Skeletal muscle satellite cell (primary cell): ENCODE measurements at regions not wholly inside any gene's neighbourhood (a gene's known extent, or its start where the extent isn't known, plus 50 kb on each side); places are given as distances from the start of the nearest gene placed in this dataset.

ENCODE experiments used
- H3K27me3 ChIP-seq: 2 replicates; pipeline ENCODE4 v1.7.0; 2013; ENCODE audit warnings: low read length; ENCODE audit not compliant: control insufficient read depth, insufficient read depth
- H3K36me3 ChIP-seq: 2 replicates; pipeline ENCODE4 v1.7.0; 2013; ENCODE audit warnings: mild to moderate bottlenecking, control low read depth, low read length; ENCODE audit not compliant: insufficient read depth
- H3K4me1 ChIP-seq: 2 replicates; pipeline ENCODE4 v1.7.0; 2013; ENCODE audit warnings: low read length; ENCODE audit not compliant: control insufficient read depth, insufficient read depth
- H3K4me2 ChIP-seq: 2 replicates; pipeline ENCODE4 v1.7.0; 2013; ENCODE audit warnings: mild to moderate bottlenecking, low read length
- H3K4me3 ChIP-seq: 2 replicates; pipeline ENCODE4 v1.7.0; 2013; ENCODE audit warnings: low read length
- H3K9ac ChIP-seq: 2 replicates; pipeline ENCODE4 v1.7.0; 2013; ENCODE audit warnings: mild to moderate bottlenecking, low read depth, low read length, moderate library complexity
- H3K9me3 ChIP-seq: replicated peaks from 2 replicates; pipeline ENCODE4 v1.7.0; 2013; ENCODE audit warnings: mild to moderate bottlenecking, control low read depth, low read length

DNA sequence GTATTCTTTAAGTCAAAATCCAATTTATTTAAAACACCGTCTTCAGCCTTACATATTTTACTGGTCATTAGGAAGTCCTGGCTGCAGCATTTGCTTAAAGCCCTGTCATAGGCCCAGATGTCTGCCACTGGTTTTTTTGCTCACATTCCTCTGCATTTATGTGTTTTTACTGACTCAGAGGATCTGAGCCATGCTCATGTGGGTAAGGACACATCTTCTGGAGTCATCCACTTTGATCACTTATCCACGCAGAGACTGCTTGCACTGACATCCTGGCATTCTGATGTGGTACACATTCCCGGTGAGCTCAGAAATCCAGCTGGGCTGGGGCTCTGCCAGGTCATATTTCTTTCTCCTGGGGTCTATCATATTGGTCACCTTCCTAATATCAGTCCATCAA lies 531.7 kb upstream of the ARGLU1 start:
- Histone ChIP-seq H3K9me3 (no peaks in the 10 kb centered on the region), H3K4me3 (no peak overlapping the region), H3K27me3 (no peaks in the 10 kb centered on the region), H3K4me2 (no peak overlapping the region), H3K9ac (no peak overlapping the region), H3K36me3 (no peaks in the 10 kb centered on the region), H3K4me1 (peaks cover 7% of the 10 kb centered on the region)

DNA sequence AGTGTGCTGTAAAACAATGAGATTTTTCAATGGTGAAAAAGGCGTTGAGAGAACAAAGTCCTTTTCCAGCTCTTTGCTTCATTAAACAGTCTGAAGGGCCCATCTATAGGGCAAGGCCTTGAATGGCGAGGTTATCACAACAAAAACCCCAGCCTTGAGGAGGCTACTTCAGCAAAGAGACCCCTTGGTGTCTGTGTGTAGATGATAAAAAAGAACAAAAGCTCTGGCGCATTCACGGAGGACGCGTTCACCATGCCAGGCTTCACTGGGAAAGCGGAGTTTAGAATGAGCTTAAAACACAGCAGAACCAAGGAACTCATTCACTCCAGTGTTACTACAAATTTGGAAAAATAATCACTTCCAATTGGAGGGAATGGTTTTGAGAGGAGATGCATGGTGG lies 530.0 kb upstream of the ARGLU1 start:
- Histone ChIP-seq H3K4me1 (peaks cover 7% of the 10 kb centered on the region), H3K36me3 (no peaks in the 10 kb centered on the region), H3K4me2 (no peak overlapping the region), H3K4me3 (no peak overlapping the region), H3K9ac (no peak overlapping the region), H3K27me3 (no peaks in the 10 kb centered on the region), H3K9me3 (no peaks in the 10 kb centered on the region)

- Histone ChIP-seq H3K9ac (no peak overlapping the region), H3K4me2 (no peak overlapping the region), H3K36me3 (no peaks in the 10 kb centered on the region), H3K9me3 (no peaks in the 10 kb centered on the region), H3K4me1 (peaks cover 7% of the 10 kb centered on the region), H3K27me3 (no peaks in the 10 kb centered on the region), H3K4me3 (no peak overlapping the region)
These were observed 527.9 kb upstream of the ARGLU1 start for GRCh38 chr13:107095876-107096275.

- H3K4me1 ChIP-seq, result no peaks in the 10 kb centered on the region
- no peaks in the 10 kb centered on the region for H3K9me3 ChIP-seq
- H3K4me2 ChIP-seq, result no peak overlapping the region
- no peak overlapping the region for H3K9ac ChIP-seq
- no peaks in the 10 kb centered on the region for H3K27me3 ChIP-seq
- no peak overlapping the region for H3K4me3 ChIP-seq
- H3K36me3 ChIP-seq, result no peaks in the 10 kb centered on the region
These were observed 523.9 kb upstream of the ARGLU1 start for GRCh38 chr13:107091861-107092260.

DNA sequence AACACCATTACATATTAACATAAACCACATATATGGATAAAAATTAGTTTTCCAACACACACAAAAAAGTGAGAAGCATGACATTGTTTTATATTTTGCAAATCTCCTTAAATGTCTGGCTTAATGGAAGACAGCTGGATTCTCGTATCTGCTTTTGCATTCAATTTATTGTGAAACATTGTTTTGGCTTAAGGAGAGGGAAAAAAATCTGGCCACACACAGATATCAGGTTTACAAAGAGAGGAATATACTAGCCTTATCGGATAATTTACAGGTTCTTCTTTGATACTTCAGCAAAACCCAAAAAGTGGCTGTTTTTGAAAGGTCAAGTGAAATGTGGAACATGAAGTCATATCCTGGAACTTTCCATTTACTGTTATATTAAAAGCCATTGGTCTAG lies 523.5 kb upstream of the ARGLU1 start:
- Histone ChIP-seq H3K9ac (no peak overlapping the region), H3K4me2 (no peak overlapping the region), H3K4me3 (no peak overlapping the region), H3K36me3 (no peaks in the 10 kb centered on the region), H3K27me3 (no peaks in the 10 kb centered on the region), H3K4me1 (no peaks in the 10 kb centered on the region), H3K9me3 (no peaks in the 10 kb centered on the region)

DNA sequence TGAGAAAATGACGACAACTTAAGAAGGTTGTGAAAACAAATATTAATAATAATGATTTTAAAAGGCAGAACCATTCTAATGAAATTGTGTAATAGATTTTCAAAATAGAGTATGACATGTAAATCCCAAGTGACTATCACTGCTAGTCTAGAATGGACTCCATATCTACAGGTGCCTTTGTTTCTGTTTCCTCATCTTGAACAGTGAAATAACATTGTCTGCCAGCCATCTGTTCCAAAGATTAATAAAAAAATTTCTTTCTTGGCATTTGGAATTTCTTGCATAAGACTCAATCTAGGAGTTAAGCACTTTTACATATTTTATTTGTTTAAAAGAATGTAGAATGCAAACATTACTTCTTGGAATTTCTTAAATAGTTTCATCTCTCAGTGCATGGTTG lies 520.1 kb upstream of the ARGLU1 start:
- Histone ChIP-seq H3K9ac (no peak overlapping the region), H3K4me2 (no peak overlapping the region), H3K4me1 (no peaks in the 10 kb centered on the region), H3K9me3 (no peaks in the 10 kb centered on the region), H3K27me3 (no peaks in the 10 kb centered on the region), H3K36me3 (no peaks in the 10 kb centered on the region), H3K4me3 (no peak overlapping the region)

DNA sequence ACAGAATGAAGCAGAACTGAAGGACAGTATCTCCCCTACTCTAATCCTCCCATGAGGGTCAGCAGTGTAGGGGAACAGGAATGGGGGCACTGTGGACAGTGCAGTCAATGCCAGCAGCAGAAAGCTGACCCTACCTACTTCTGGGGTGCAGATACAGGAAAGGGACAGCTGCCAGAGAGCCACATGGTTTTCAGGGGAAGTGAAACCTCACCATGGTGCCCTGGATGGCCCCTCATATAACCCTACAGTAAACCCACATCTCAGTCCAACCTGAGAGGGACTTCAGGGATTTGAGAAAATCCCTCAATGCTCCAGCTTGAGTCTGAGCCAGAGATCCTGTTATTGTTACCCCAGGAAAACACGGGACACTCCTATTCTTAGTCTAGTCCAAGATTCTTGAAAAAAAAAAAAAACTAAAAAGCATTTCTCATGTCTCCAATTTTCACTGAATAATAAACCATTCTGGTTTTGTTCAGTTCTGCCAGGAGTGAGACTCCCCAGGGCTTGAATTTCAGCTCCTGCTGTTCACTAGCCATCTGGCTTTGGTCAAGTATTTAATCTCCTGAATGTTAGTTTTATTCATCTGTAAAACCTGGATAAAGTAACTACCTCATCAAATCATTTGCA lies 511.6 kb upstream of the ARGLU1 start:
- H3K36me3 ChIP-seq, result no peaks in the 10 kb centered on the region
- no peak overlapping the region for H3K4me2 ChIP-seq
- no peaks in the 10 kb centered on the region for H3K9me3 ChIP-seq
- H3K4me1 ChIP-seq, result no peaks in the 10 kb centered on the region
- H3K27me3 ChIP-seq, result no peaks in the 10 kb centered on the region
- H3K4me3 ChIP-seq, result no peak overlapping the region
- H3K9ac ChIP-seq, result no peak overlapping the region

GRCh38 chr13:107078229-107078765 lies 510.4 kb upstream of the ARGLU1 start:
- H3K27me3 ChIP-seq, result no peaks in the 10 kb centered on the region
- H3K4me2 ChIP-seq, result no peak overlapping the region
- H3K9me3 ChIP-seq, result no peaks in the 10 kb centered on the region
- H3K9ac ChIP-seq, result no peak overlapping the region
- H3K36me3 ChIP-seq, result no peaks in the 10 kb centered on the region
- H3K4me3 ChIP-seq, result no peak overlapping the region
- H3K4me1 ChIP-seq, result no peaks in the 10 kb centered on the region

DNA sequence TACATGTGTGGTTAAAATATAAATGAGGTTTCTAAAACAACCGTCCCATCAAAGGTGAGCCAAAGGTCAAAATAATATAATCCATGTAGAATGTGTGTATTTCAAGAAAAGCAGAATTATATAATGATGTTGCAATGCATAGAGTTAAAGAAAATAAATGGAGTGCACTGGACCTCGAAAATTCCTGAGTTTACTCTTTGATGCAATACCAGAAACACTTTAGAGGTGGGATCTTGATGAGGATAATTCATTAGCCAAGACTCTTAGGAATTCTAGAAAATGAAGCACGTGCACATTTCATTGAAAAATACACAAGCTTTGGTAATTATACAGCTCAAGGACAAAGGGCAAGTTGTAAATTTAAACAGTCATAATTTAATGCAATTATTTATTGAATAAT lies 508.9 kb upstream of the ARGLU1 start:
- Histone ChIP-seq H3K4me1 (no peaks in the 10 kb centered on the region), H3K9me3 (no peaks in the 10 kb centered on the region), H3K9ac (no peak overlapping the region), H3K27me3 (no peaks in the 10 kb centered on the region), H3K36me3 (no peaks in the 10 kb centered on the region), H3K4me2 (no peak overlapping the region), H3K4me3 (no peak overlapping the region)

DNA sequence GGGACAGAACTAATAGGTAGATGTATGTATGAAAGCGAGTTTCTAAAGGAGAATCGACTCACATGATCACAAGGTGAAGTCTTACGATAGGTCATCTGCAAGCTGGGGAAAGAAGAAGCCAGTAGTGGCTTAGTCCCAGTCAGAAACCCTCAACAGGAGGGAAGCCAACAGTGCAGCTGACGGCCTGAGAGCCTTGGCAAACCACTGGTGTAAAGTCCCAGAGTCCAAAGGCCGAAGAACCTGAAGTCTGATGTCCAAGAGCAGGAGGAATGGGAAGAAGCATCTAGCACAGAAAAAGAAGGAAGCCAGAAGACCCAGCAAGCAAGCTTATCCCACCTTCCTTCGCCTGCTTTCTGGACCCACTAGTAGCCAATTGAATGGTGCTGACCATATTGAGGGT lies 507.6 kb upstream of the ARGLU1 start:
- no peak overlapping the region for H3K4me3 ChIP-seq
- H3K4me2 ChIP-seq, result no peak overlapping the region
- H3K9ac ChIP-seq, result no peak overlapping the region
- H3K9me3 ChIP-seq, result no peaks in the 10 kb centered on the region
- no peaks in the 10 kb centered on the region for H3K27me3 ChIP-seq
- no peaks in the 10 kb centered on the region for H3K4me1 ChIP-seq
- no peaks in the 10 kb centered on the region for H3K36me3 ChIP-seq

DNA sequence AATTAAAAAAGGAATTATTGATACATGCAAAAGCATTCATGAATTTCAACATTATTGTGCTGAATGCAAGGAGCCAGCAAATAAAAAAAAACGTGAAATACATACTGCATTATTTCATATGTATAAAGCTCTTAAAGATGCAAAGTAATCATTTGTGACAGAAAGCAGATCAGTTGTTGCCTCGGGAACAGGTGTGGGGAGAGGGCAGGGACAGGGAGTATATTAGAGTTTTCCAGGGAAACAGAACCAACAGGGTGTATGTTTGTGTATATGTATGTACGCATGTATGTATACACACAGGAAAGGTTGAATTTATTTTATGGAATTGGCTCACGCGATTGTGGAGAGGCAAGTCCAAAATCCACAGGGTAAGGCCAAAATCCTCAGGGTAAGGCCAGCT lies 502.9 kb upstream of the ARGLU1 start:
- Histone ChIP-seq H3K9ac (no peak overlapping the region), H3K4me2 (no peak overlapping the region), H3K36me3 (no peaks in the 10 kb centered on the region), H3K4me3 (no peak overlapping the region), H3K4me1 (no peaks in the 10 kb centered on the region), H3K27me3 (no peaks in the 10 kb centered on the region), H3K9me3 (no peaks in the 10 kb centered on the region)

- no peaks in the 10 kb centered on the region for H3K36me3 ChIP-seq
- H3K4me3 ChIP-seq, result no peak overlapping the region
- H3K9me3 ChIP-seq, result no peaks in the 10 kb centered on the region
- H3K9ac ChIP-seq, result no peak overlapping the region
- H3K27me3 ChIP-seq, result no peaks in the 10 kb centered on the region
- H3K4me1 ChIP-seq, result no peaks in the 10 kb centered on the region
- H3K4me2 ChIP-seq, result no peak overlapping the region
These were observed 501.3 kb upstream of the ARGLU1 start for GRCh38 chr13:107069108-107069776.
